ENCODE measurements at regions not wholly inside any gene's neighbourhood (a gene's known extent, or its start where the extent isn't known, plus 50 kb on each side); places are given as distances from the start of the nearest gene placed in this dataset.

- no peak for TF ChIP-seq CTCF (IDR thresholded peaks at IDR 0.05)
- H3K4me3 Mint-ChIP-seq (ENCODE audit: unreplicated experiment): no peak overlapping the region
- no peak overlapping the region for H3K27ac Mint-ChIP-seq (ENCODE audit: unreplicated experiment)
- H3K36me3 Mint-ChIP-seq (ENCODE audit: low read depth): peaks cover 3% of the 10 kb centered on the region
- H3K4me1 Mint-ChIP-seq (ENCODE audit: low read depth): no peaks in the 10 kb centered on the region
- DNase-seq (ENCODE audit: low spot score): no peak
- H3K9me3 Mint-ChIP-seq (ENCODE audit: low read depth): peaks cover 36% of the 10 kb centered on the region
- peaks cover 2% of the 10 kb centered on the region for H3K27me3 Mint-ChIP-seq (ENCODE audit: low read depth)
Measured at GRCh38 chr6:67458265-67458664, 1176.8 kb upstream of the ADGRB3 start.

GRCh38 chr6:67451874-67452273, 1183.2 kb upstream of the ADGRB3 start:
- H3K36me3 Mint-ChIP-seq (ENCODE audit: low read depth): no peaks in the 10 kb centered on the region
- H3K27me3 Mint-ChIP-seq (ENCODE audit: low read depth): peaks cover 8% of the 10 kb centered on the region
- peaks cover 2% of the 10 kb centered on the region for H3K9me3 Mint-ChIP-seq (ENCODE audit: low read depth)
- H3K4me1 Mint-ChIP-seq (ENCODE audit: low read depth): no peaks in the 10 kb centered on the region
- H3K4me3 Mint-ChIP-seq (ENCODE audit: unreplicated experiment): no peak overlapping the region
- no peak for DNase-seq (ENCODE audit: low spot score)
- TF ChIP-seq CTCF (IDR thresholded peaks at IDR 0.05): no peak
- no peak overlapping the region for H3K27ac Mint-ChIP-seq (ENCODE audit: unreplicated experiment)

GRCh38 chr6:67450641-67451040, 1184.4 kb upstream of the ADGRB3 start:
- no peak overlapping the region for H3K4me3 Mint-ChIP-seq (ENCODE audit: unreplicated experiment)
- peaks cover 8% of the 10 kb centered on the region for H3K27me3 Mint-ChIP-seq (ENCODE audit: low read depth)
- peaks cover 2% of the 10 kb centered on the region for H3K9me3 Mint-ChIP-seq (ENCODE audit: low read depth)
- no peaks in the 10 kb centered on the region for H3K4me1 Mint-ChIP-seq (ENCODE audit: low read depth)
- no peaks in the 10 kb centered on the region for H3K36me3 Mint-ChIP-seq (ENCODE audit: low read depth)
- no peak for DNase-seq (ENCODE audit: low spot score)
- TF ChIP-seq CTCF (IDR thresholded peaks at IDR 0.05): no peak
- no peak overlapping the region for H3K27ac Mint-ChIP-seq (ENCODE audit: unreplicated experiment)

- no peak overlapping the region for H3K4me3 Mint-ChIP-seq (ENCODE audit: unreplicated experiment)
- no peaks in the 10 kb centered on the region for H3K36me3 Mint-ChIP-seq (ENCODE audit: low read depth)
- TF ChIP-seq CTCF (IDR thresholded peaks at IDR 0.05): no peak
- no peak overlapping the region for H3K27ac Mint-ChIP-seq (ENCODE audit: unreplicated experiment)
- H3K27me3 Mint-ChIP-seq (ENCODE audit: low read depth): peaks cover 8% of the 10 kb centered on the region
- no peaks in the 10 kb centered on the region for H3K4me1 Mint-ChIP-seq (ENCODE audit: low read depth)
- H3K9me3 Mint-ChIP-seq (ENCODE audit: low read depth): no peaks in the 10 kb centered on the region
- DNase-seq (ENCODE audit: low spot score): no peak
Measured at GRCh38 chr6:67449602-67450001, 1185.5 kb upstream of the ADGRB3 start.

- no peaks in the 10 kb centered on the region for H3K36me3 Mint-ChIP-seq (ENCODE audit: low read depth)
- H3K27me3 Mint-ChIP-seq (ENCODE audit: low read depth): peaks cover 5% of the 10 kb centered on the region
- no peak overlapping the region for H3K4me3 Mint-ChIP-seq (ENCODE audit: unreplicated experiment)
- H3K4me1 Mint-ChIP-seq (ENCODE audit: low read depth): no peaks in the 10 kb centered on the region
- DNase-seq (ENCODE audit: low spot score): no peak
- no peak for TF ChIP-seq CTCF (IDR thresholded peaks at IDR 0.05)
- no peak overlapping the region for H3K27ac Mint-ChIP-seq (ENCODE audit: unreplicated experiment)
- H3K9me3 Mint-ChIP-seq (ENCODE audit: low read depth): no peaks in the 10 kb centered on the region
Measured at GRCh38 chr6:67433124-67433523, 1202.0 kb upstream of the ADGRB3 start.
